ENCODE measurements at regions not wholly inside any gene's neighbourhood (a gene's known extent, or its start where the extent isn't known, plus 50 kb on each side); places are given as distances from the start of the nearest gene placed in this dataset.
"Not testable (repeated sequence)": the region's sequence is repeated elsewhere in the genome, so short reads cannot be mapped to it uniquely, and the experiment has no call there.

GRCh38 chrX:554271-554670 is 76.3 kb upstream of the SHOX start (continued):
- TF ChIP-seq ZNF280D (tag by site-specific recombination; IDR thresholded peaks at IDR 0.05) (no peak), SP2 (tag by site-specific recombination; IDR thresholded peaks at IDR 0.05) (no peak)

- Histone ChIP-seq H3K4me1 (ENCODE audit: control insufficient read depth, insufficient read depth, low read length) (no peaks in the 10 kb centered on the region), H3K9me3 (ENCODE audit: control insufficient read depth, insufficient read depth, low read depth, low read length) (no peaks in the 10 kb centered on the region), H3K36me3 (ENCODE audit: control insufficient read depth in 2 of 2, insufficient read depth in 1 of 2, low read length in 2 of 2) (no peaks in the 10 kb centered on the region), H3K4me3 (ENCODE audit: low read depth, low read length) (no peak overlapping the region), H3K27ac (ENCODE audit: extremely low read depth, low read depth, low read length) (no peak overlapping the region)
- ChIA-PET CTCF (no interaction called here), POLR2A (no interaction called here)
- TF ChIP-seq ZSCAN18 (tag by site-specific recombination; IDR thresholded peaks at IDR 0.05) (no peak), ZNF175 (tag by site-specific recombination; IDR thresholded peaks at IDR 0.05) (no peak)
Observed at GRCh38 chrX:555725-556666, 74.6 kb upstream of the SHOX start.

- H3K36me3 ChIP-seq (ENCODE audit: control insufficient read depth in 2 of 2, insufficient read depth in 1 of 2, low read length in 2 of 2); H3K9me3 ChIP-seq (ENCODE audit: control insufficient read depth, insufficient read depth, low read depth, low read length); H3K27ac ChIP-seq (ENCODE audit: extremely low read depth, low read depth, low read length); CTCF ChIA-PET; H3K4me1 ChIP-seq (ENCODE audit: control insufficient read depth, insufficient read depth, low read length); H3K4me3 ChIP-seq (ENCODE audit: low read depth, low read length); POLR2A ChIA-PET: not testable (repeated sequence)
Observed at GRCh38 chrX:557601-558000, 73.0 kb upstream of the SHOX start.

GRCh38 chrX:559282-559681 is 71.3 kb upstream of the SHOX start:
- H3K4me1 ChIP-seq (ENCODE audit: control insufficient read depth, insufficient read depth, low read length); CTCF ChIA-PET; H3K36me3 ChIP-seq (ENCODE audit: control insufficient read depth in 2 of 2, insufficient read depth in 1 of 2, low read length in 2 of 2); POLR2A ChIA-PET; H3K27ac ChIP-seq (ENCODE audit: extremely low read depth, low read depth, low read length); H3K4me3 ChIP-seq (ENCODE audit: low read depth, low read length); H3K9me3 ChIP-seq (ENCODE audit: control insufficient read depth, insufficient read depth, low read depth, low read length): not testable (repeated sequence)

- no peak overlapping the region for H3K27ac ChIP-seq (ENCODE audit: extremely low read depth, low read depth, low read length)
- no peaks in the 10 kb centered on the region for H3K4me1 ChIP-seq (ENCODE audit: control insufficient read depth, insufficient read depth, low read length)
- ChIA-PET POLR2A (no interaction called here), CTCF (no interaction called here)
- H3K4me3 ChIP-seq (ENCODE audit: low read depth, low read length): no peak overlapping the region
- H3K36me3 ChIP-seq (ENCODE audit: control insufficient read depth in 2 of 2, insufficient read depth in 1 of 2, low read length in 2 of 2): no peaks in the 10 kb centered on the region
- no peaks in the 10 kb centered on the region for H3K9me3 ChIP-seq (ENCODE audit: control insufficient read depth, insufficient read depth, low read depth, low read length)
- no peak for TF ChIP-seq GLIS2 (tag by site-specific recombination; IDR thresholded peaks at IDR 0.05)
- no peak for TF ChIP-seq ZNF549 (tag by site-specific recombination; IDR thresholded peaks at IDR 0.05)
- no peak for TF ChIP-seq ZNF335 (tag by site-specific recombination; conservative IDR thresholded peaks at IDR 0.05)
- TF ChIP-seq ZNF280C (tag by site-specific recombination; IDR thresholded peaks at IDR 0.05): no peak
- no peak for TF ChIP-seq ATF2 (tag by site-specific recombination; IDR thresholded peaks at IDR 0.05; ENCODE audit: low read depth)
- TF ChIP-seq ZNF18 (tag by site-specific recombination; IDR thresholded peaks at IDR 0.05): no peak
- no peak for TF ChIP-seq ZNF558 (tag by site-specific recombination; IDR thresholded peaks at IDR 0.05)
- no peak for TF ChIP-seq ZNF776 (tag by site-specific recombination; IDR thresholded peaks at IDR 0.05; ENCODE audit: borderline replicate concordance)
- TF ChIP-seq ZXDB (tag by site-specific recombination; IDR thresholded peaks at IDR 0.05): no peak
- no peak for TF ChIP-seq ZNF621 (tag by site-specific recombination; IDR thresholded peaks at IDR 0.05)
- TF ChIP-seq ZNF394 (tag by site-specific recombination; IDR thresholded peaks at IDR 0.05; ENCODE audit: borderline replicate concordance): no peak
Observed at GRCh38 chrX:567891-568290, 62.7 kb upstream of the SHOX start.

Data from HEK293 (cell line).